ENCODE measurements at regions not wholly inside any gene's neighbourhood (a gene's known extent, or its start where the extent isn't known, plus 50 kb on each side); places are given as distances from the start of the nearest gene placed in this dataset.

DNA sequence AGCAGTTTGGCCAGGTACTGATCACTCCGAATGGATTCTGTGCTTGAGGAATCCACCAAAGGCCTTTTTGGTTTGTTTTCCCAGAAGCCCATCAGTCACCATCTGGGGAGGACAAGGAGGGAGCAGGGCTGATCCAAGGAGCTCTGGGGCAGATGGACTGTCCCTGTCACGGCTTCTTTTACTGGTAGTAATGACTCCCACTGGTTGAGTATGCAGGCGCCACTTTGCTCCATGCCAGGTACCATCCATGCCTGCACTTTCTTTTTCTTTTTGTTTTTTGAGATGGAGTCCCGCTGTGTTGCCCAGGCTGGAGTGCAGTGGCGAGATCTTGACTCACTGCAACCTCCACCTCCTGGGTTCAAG, 101.7 kb downstream of the UBIAD1 start:
- Histone ChIP-seq H3K27ac (ENCODE audit: low read depth, low read length, severe bottlenecking) (no peak overlapping the region), H3K4me3 (ENCODE audit: extremely low read depth, insufficient read depth, low read length, poor library complexity, severe bottlenecking) (no peak overlapping the region)
- 83 to 87% methylated on average over 4 of the region's 5 CpGs for whole genome bisulfite sequencing, 2 experiments (ENCODE audit: insufficient coverage in 2 of 2)

DNA sequence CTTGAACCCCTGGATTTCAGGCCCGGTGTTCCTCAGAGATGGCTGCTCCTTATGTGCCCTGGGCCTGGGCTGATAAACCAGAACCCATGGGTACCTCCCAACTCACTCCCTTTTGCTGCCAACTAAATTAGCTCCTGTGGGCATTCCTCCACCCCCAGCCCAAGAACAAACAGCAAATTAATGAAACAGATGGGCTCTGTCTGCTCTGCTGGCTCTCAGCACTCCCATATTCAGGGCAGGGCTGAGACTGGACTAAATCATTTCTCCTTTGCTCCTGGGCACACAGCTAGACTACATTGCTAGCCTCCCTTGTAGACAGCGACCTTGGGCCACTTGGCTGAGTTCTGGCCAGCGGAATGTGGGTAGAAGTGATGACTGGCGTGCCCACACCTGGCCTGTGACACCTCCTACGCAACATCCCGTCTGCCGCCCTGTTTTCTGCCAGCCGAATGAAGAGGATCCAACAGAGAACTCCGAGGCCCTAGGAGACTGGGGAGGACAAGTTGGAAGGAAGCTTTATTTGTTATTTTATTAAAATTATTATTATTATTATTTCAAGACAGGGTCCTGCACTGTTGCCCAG, 101.9 kb upstream of the DISP3 start:
- Histone ChIP-seq H3K9me3 (ENCODE audit: control insufficient read depth, low read length) (no peaks in the 10 kb centered on the region), H3K4me3 (ENCODE audit: extremely low read depth, insufficient read depth, low read length, poor library complexity, severe bottlenecking) (no peak overlapping the region), H3K27ac (ENCODE audit: low read depth, low read length, severe bottlenecking) (no peak overlapping the region), H3K4me1 (ENCODE audit: control insufficient read depth, insufficient read depth, low read length, poor library complexity, severe bottlenecking) (no peaks in the 10 kb centered on the region), H3K36me3 (ENCODE audit: control insufficient read depth, insufficient read depth, low read length) (no peaks in the 10 kb centered on the region)
- WGBS, 2 experiments (ENCODE audit: insufficient coverage in 2 of 2), result 88 to 89% methylated on average over 5 to 6 of the region's 9 CpGs

More for the DNA sequence above, 101.7 kb downstream of the UBIAD1 start:
- Histone ChIP-seq H3K36me3 (ENCODE audit: control insufficient read depth, insufficient read depth, low read length) (no peaks in the 10 kb centered on the region), H3K4me1 (ENCODE audit: control insufficient read depth, insufficient read depth, low read length, poor library complexity, severe bottlenecking) (no peaks in the 10 kb centered on the region), H3K9me3 (ENCODE audit: control insufficient read depth, low read length) (no peaks in the 10 kb centered on the region)

DNA sequence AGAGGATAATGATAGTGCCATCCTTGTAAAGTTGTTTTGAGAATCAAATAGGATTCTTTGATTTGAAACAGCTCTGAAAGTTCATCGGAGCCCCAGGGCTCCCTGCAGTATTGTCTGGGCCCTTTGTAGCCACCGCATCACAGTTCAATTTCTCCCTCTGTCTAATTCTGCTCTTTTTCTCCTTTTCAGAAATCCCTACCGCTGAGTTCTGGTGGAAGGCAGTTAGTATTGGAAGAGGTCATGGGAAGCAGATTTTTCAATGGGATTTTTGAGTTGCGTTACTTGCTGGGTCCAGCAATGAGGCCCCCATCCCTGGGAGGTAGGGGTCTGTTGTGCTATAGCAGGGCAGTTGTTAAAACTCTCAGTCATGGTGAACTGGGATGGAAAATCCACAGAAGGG, 101.0 kb upstream of the DISP3 start:
- 100% methylated on average over 1 of the region's 4 CpGs for WGBS, 2 experiments (ENCODE audit: insufficient coverage in 2 of 2)
- Histone ChIP-seq H3K27ac (ENCODE audit: low read depth, low read length, severe bottlenecking) (no peak overlapping the region), H3K9me3 (ENCODE audit: control insufficient read depth, low read length) (no peaks in the 10 kb centered on the region), H3K36me3 (ENCODE audit: control insufficient read depth, insufficient read depth, low read length) (no peaks in the 10 kb centered on the region), H3K4me3 (ENCODE audit: extremely low read depth, insufficient read depth, low read length, poor library complexity, severe bottlenecking) (no peak overlapping the region), H3K4me1 (ENCODE audit: control insufficient read depth, insufficient read depth, low read length, poor library complexity, severe bottlenecking) (no peaks in the 10 kb centered on the region)

DNA sequence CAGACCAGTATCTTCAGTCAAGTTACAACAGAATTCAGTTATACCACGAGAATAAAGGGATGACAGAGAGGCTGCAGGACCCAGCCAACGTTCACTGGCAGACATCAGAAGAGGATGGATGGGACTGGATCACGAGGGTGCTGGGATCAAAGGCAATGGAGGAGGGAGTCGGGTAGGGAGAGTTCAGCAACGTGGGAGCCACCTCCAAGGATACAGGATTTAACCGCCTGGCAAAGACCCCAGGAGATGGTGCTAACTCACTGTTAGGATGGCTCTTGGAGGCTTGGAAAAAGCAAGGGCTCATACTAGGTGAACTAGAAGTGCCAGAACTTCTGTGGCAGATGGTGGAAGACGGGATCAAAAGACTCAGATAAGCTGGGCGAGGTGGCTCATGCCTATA, 99.1 kb upstream of the DISP3 start:
- peaks cover 7% of the 10 kb centered on the region for H3K4me1 ChIP-seq (ENCODE audit: control insufficient read depth, insufficient read depth, low read length, poor library complexity, severe bottlenecking)
- H3K4me3 ChIP-seq (ENCODE audit: extremely low read depth, insufficient read depth, low read length, poor library complexity, severe bottlenecking), result no peak overlapping the region
- no peaks in the 10 kb centered on the region for H3K36me3 ChIP-seq (ENCODE audit: control insufficient read depth, insufficient read depth, low read length)
- no peaks in the 10 kb centered on the region for H3K9me3 ChIP-seq (ENCODE audit: control insufficient read depth, low read length)
- no peak overlapping the region for H3K27ac ChIP-seq (ENCODE audit: low read depth, low read length, severe bottlenecking)
- WGBS, 2 experiments (ENCODE audit: insufficient coverage in 2 of 2), result 70 to 72% methylated on average over 8 of the region's 8 CpGs

- H3K9me3 ChIP-seq (ENCODE audit: control insufficient read depth, low read length), result no peaks in the 10 kb centered on the region
- no peak overlapping the region for H3K4me3 ChIP-seq (ENCODE audit: extremely low read depth, insufficient read depth, low read length, poor library complexity, severe bottlenecking)
- H3K27ac ChIP-seq (ENCODE audit: low read depth, low read length, severe bottlenecking), result no peak overlapping the region
- H3K4me1 ChIP-seq (ENCODE audit: control insufficient read depth, insufficient read depth, low read length, poor library complexity, severe bottlenecking), result peaks cover 7% of the 10 kb centered on the region
- no peaks in the 10 kb centered on the region for H3K36me3 ChIP-seq (ENCODE audit: control insufficient read depth, insufficient read depth, low read length)
- WGBS, 2 experiments (ENCODE audit: insufficient coverage in 2 of 2), result 78 to 81% methylated on average over 5 of the region's 5 CpGs
These were observed 98.5 kb upstream of the DISP3 start for GRCh38 chr1:11380500-11380899.

DNA sequence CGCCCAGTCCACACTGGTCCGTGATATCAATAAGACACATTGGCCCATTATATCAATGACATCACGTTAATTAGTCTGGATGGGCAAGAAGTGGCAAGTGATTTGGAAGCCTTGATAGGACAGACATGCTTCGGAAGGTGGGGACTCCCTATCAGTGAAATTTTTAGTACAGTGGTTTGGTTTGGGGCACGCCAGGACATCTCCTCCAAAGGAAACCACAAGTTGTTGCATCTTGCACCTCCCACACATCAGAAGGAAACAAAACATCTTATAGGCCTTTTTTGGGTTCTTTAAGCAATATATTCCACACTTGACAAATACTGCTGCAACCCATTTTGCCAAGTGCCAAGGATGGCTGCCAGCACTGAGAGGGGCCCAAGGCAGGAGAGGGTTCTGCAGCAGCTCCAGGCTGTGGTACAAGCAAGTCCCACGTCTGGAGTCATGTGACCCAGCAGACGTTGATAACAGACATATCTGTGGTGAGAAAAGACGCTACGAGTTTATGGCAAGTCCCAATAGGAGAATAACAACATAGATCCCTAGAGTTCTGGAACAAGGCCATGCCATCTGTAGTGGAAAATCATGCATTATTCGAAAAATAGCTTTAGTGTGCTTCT, 95.3 kb upstream of the DISP3 start:
- H3K4me3 ChIP-seq (ENCODE audit: extremely low read depth, insufficient read depth, low read length, poor library complexity, severe bottlenecking), result no peak overlapping the region
- 86 to 97% methylated on average over 4 to 7 of the region's 10 CpGs for WGBS, 2 experiments (ENCODE audit: insufficient coverage in 2 of 2)
- no peak overlapping the region for H3K27ac ChIP-seq (ENCODE audit: low read depth, low read length, severe bottlenecking)
- no peaks in the 10 kb centered on the region for H3K36me3 ChIP-seq (ENCODE audit: control insufficient read depth, insufficient read depth, low read length)
- H3K4me1 ChIP-seq (ENCODE audit: control insufficient read depth, insufficient read depth, low read length, poor library complexity, severe bottlenecking), result peaks cover 7% of the 10 kb centered on the region
- no peaks in the 10 kb centered on the region for H3K9me3 ChIP-seq (ENCODE audit: control insufficient read depth, low read length)

DNA sequence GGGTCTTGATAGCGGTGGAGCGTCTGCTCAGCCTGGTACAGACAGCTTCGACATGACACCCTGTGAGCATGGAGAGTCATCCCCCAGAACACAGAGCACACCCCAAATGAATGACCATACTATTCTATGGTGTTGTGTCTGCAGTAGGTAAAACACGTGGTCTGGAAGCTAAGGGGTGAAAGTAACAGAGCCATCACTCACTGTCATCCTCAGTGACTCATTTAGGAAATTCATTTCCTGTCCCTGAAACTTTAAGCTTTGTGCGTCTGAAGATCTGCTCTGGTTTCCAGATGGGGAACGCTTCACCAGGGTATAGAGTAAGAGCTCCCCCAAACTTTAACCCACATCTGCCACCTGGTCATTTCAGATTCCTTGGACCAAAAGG, 94.8 kb upstream of the DISP3 start:
- Histone ChIP-seq H3K4me3 (ENCODE audit: extremely low read depth, insufficient read depth, low read length, poor library complexity, severe bottlenecking) (no peak overlapping the region), H3K4me1 (ENCODE audit: control insufficient read depth, insufficient read depth, low read length, poor library complexity, severe bottlenecking) (peaks cover 7% of the 10 kb centered on the region), H3K9me3 (ENCODE audit: control insufficient read depth, low read length) (no peaks in the 10 kb centered on the region), H3K36me3 (ENCODE audit: control insufficient read depth, insufficient read depth, low read length) (no peaks in the 10 kb centered on the region), H3K27ac (ENCODE audit: low read depth, low read length, severe bottlenecking) (no peak overlapping the region)
- WGBS, 2 experiments (ENCODE audit: insufficient coverage in 2 of 2), result 100% methylated on average over 2 of the region's 6 CpGs; no CpG with 5 or more reads in 1 of the 2 experiments

- peak overlapping the region; percentile 23 for H3K27ac ChIP-seq (ENCODE audit: low read depth, low read length, severe bottlenecking)
- 53 to 63% methylated on average over 4 to 6 of the region's 6 CpGs for WGBS, 2 experiments (ENCODE audit: insufficient coverage in 2 of 2)
- no peak overlapping the region for H3K4me3 ChIP-seq (ENCODE audit: extremely low read depth, insufficient read depth, low read length, poor library complexity, severe bottlenecking)
- no peaks in the 10 kb centered on the region for H3K9me3 ChIP-seq (ENCODE audit: control insufficient read depth, low read length)
- H3K4me1 ChIP-seq (ENCODE audit: control insufficient read depth, insufficient read depth, low read length, poor library complexity, severe bottlenecking), result peaks cover 7% of the 10 kb centered on the region
- no peaks in the 10 kb centered on the region for H3K36me3 ChIP-seq (ENCODE audit: control insufficient read depth, insufficient read depth, low read length)
These were observed 91.1 kb upstream of the DISP3 start for GRCh38 chr1:11387829-11388228.

GRCh38 chr1:11388617-11389016, 90.3 kb upstream of the DISP3 start:
- no peak overlapping the region for H3K27ac ChIP-seq (ENCODE audit: low read depth, low read length, severe bottlenecking)
- peaks cover 6% of the 10 kb centered on the region for H3K4me1 ChIP-seq (ENCODE audit: control insufficient read depth, insufficient read depth, low read length, poor library complexity, severe bottlenecking)
- no peaks in the 10 kb centered on the region for H3K9me3 ChIP-seq (ENCODE audit: control insufficient read depth, low read length)
- no peak overlapping the region for H3K4me3 ChIP-seq (ENCODE audit: extremely low read depth, insufficient read depth, low read length, poor library complexity, severe bottlenecking)
- H3K36me3 ChIP-seq (ENCODE audit: control insufficient read depth, insufficient read depth, low read length), result no peaks in the 10 kb centered on the region
- 85 to 86% methylated on average over 8 of the region's 9 CpGs for WGBS, 2 experiments (ENCODE audit: insufficient coverage in 2 of 2)

GRCh38 chr1:11391327-11391726, 87.6 kb upstream of the DISP3 start:
- no peaks in the 10 kb centered on the region for H3K36me3 ChIP-seq (ENCODE audit: control insufficient read depth, insufficient read depth, low read length)
- no peaks in the 10 kb centered on the region for H3K4me1 ChIP-seq (ENCODE audit: control insufficient read depth, insufficient read depth, low read length, poor library complexity, severe bottlenecking)
- H3K9me3 ChIP-seq (ENCODE audit: control insufficient read depth, low read length), result no peaks in the 10 kb centered on the region
- 93 to 99% methylated on average over 5 of the region's 7 CpGs for WGBS, 2 experiments (ENCODE audit: insufficient coverage in 2 of 2)
- no peak overlapping the region for H3K4me3 ChIP-seq (ENCODE audit: extremely low read depth, insufficient read depth, low read length, poor library complexity, severe bottlenecking)
- H3K27ac ChIP-seq (ENCODE audit: low read depth, low read length, severe bottlenecking), result no peak overlapping the region

- Histone ChIP-seq H3K27ac (ENCODE audit: low read depth, low read length, severe bottlenecking) (no peak overlapping the region), H3K4me3 (ENCODE audit: extremely low read depth, insufficient read depth, low read length, poor library complexity, severe bottlenecking) (no peak overlapping the region)
These were observed 87.1 kb upstream of the DISP3 start for GRCh38 chr1:11391886-11392285.

More at GRCh38 chr1:11391886-11392285, 87.1 kb upstream of the DISP3 start:
- no peaks in the 10 kb centered on the region for H3K9me3 ChIP-seq (ENCODE audit: control insufficient read depth, low read length)
- no peaks in the 10 kb centered on the region for H3K4me1 ChIP-seq (ENCODE audit: control insufficient read depth, insufficient read depth, low read length, poor library complexity, severe bottlenecking)
- WGBS, 2 experiments (ENCODE audit: insufficient coverage in 2 of 2), result 94 to 98% methylated on average over 6 to 8 of the region's 8 CpGs
- H3K36me3 ChIP-seq (ENCODE audit: control insufficient read depth, insufficient read depth, low read length), result no peaks in the 10 kb centered on the region
